Testis (tissue), 2 donors: ENCODE measurements at regions not wholly inside any gene's neighbourhood (a gene's known extent, or its start where the extent isn't known, plus 50 kb on each side); places are given as distances from the start of the nearest gene placed in this dataset.
A peak's percentile ranks its signal among the peaks of the same experiment; 100 is the strongest.

Experiments used
- DNase-seq: peaks from one replicate; pipeline ENCODE4 v3.0.0-alpha.2; 2019
- H3K27ac ChIP-seq, 2 donors: fragments of 200-600 bp; sonication (generic); one replicate each; pipeline ENCODE4 v1.5.1; 2019
- H3K27me3 ChIP-seq: fragments of 200-600 bp; sonication (generic); one replicate; pipeline ENCODE4 v1.5.1; 2019
- H3K36me3 ChIP-seq: fragments of 200-600 bp; sonication (generic); one replicate; pipeline ENCODE4 v1.5.1; 2017; ENCODE audit warnings: low read depth; ENCODE audit errors: missing control alignments
- H3K4me1 ChIP-seq: fragments of 200-600 bp; sonication (generic); one replicate; pipeline ENCODE4 v1.5.1; 2019
- H3K4me3 ChIP-seq, 2 donors: fragments of 200-600 bp; sonication (generic); one replicate each; pipeline ENCODE4 v1.5.1; 2017 to 2019
- H3K9me3 ChIP-seq: fragments of 200-600 bp; sonication (generic); one replicate; pipeline ENCODE4 v1.5.1; 2017
- POLR2A ChIP-seq: fragments of 450-650 bp; IDR thresholded peaks from one replicate; pipeline ENCODE4 v1.6.1; 2017; ENCODE audit warnings: antibody characterized with exemption, mild to moderate bottlenecking, moderate library complexity
- WGBS, 2 donors: methylation state at CpG; one replicate each; pipeline ENCODE4 v1.1.5; 2018; 5-methylcytosine and 5-hydroxymethylcytosine counted together
- intact Hi-C: fragments of 100-400 bp; cut with DNase I; formaldehyde crosslinking; loops from one replicate; pipeline ENCODE4 v1.15.1; 2023; ENCODE audit warnings: low total_unique reads
- TF ChIP-seq, protein P1 (sequence below), 3 experiments: fragments of 450-650 bp in 2 of 3; fragments of 200-600 bp in 1 of 3; sonication (generic) in 1 of 3; IDR thresholded peaks; one replicate each; pipeline ENCODE4 v1.5.1; 2016 to 2019; ENCODE audit warnings: antibody characterized with exemption in 3 of 3, mild to moderate bottlenecking in 2 of 3, moderate library complexity in 1 of 3

DNA sequence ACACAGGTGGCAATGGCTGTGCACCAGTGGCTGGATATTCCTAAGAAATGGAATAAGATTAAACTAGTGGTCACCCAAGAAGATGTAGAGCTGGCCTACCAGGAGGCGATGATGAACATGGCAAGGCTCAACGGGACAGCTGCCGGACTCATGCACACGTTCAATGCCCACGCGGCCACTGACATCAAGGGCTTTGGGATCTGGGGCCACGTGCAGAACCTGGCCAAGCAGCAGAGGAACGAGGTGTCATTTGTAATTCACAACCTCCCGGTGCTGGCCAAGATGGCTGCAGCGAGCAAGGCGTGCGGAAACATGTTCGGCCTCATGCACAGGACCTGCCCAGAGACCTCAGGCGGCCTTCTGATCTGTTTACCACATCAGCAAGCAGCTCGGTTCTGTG lies 190.8 kb downstream of the FTCDNL1 start:
- TF ChIP-seq POLR2A: no peak
- TF ChIP-seq, protein P1, sequence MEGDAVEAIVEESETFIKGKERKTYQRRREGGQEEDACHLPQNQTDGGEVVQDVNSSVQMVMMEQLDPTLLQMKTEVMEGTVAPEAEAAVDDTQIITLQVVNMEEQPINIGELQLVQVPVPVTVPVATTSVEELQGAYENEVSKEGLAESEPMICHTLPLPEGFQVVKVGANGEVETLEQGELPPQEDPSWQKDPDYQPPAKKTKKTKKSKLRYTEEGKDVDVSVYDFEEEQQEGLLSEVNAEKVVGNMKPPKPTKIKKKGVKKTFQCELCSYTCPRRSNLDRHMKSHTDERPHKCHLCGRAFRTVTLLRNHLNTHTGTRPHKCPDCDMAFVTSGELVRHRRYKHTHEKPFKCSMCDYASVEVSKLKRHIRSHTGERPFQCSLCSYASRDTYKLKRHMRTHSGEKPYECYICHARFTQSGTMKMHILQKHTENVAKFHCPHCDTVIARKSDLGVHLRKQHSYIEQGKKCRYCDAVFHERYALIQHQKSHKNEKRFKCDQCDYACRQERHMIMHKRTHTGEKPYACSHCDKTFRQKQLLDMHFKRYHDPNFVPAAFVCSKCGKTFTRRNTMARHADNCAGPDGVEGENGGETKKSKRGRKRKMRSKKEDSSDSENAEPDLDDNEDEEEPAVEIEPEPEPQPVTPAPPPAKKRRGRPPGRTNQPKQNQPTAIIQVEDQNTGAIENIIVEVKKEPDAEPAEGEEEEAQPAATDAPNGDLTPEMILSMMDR (IDR thresholded peaks at IDR 0.05): no peak
- Histone ChIP-seq H3K9me3 (no peaks in the 10 kb centered on the region), H3K36me3 (no peaks in the 10 kb centered on the region), H3K27ac (no peak overlapping the region), H3K27me3 (no peaks in the 10 kb centered on the region), H3K4me1 (no peaks in the 10 kb centered on the region), H3K4me3 (peak overlapping the region; percentile 8 to 41)
- WGBS, 2 donors: 45 to 82% methylated on average over 8 to 15 of the region's 15 CpGs
- no peak for DNase-seq
- intact Hi-C loops: no loop called here

DNA sequence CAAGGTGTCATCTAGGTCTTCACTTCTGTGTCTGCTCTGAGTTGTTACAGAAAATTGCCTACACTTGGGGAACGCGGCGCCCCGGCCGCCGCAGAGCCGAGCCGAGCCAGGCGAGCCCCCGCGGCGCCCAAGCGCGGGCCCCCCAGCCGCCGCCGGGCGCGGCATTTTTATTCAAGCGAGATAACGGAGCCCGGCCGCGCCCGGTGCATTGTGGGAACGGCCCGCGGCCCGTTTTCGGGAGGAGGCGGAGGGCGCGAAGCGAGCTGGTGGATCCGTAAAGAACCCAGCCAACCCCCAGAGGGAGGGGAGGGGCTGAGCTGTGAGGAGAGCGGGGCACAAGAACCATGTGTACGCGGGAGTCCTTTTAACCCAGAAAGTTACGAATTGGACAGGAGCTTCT lies 191.8 kb downstream of the FTCDNL1 start:
- intact Hi-C loops: no loop called here
- H3K9me3 ChIP-seq: no peaks in the 10 kb centered on the region
- TF ChIP-seq, protein P1 (IDR thresholded peaks at IDR 0.05): no peak
- no peak for TF ChIP-seq POLR2A
- DNase-seq: peak; percentile 59
- no peak overlapping the region for H3K27ac ChIP-seq
- no peaks in the 10 kb centered on the region for H3K4me1 ChIP-seq
- 2 to 6% methylated on average over 7 to 39 of the region's 39 CpGs for WGBS, 2 donors
- H3K36me3 ChIP-seq: no peaks in the 10 kb centered on the region
- peak overlapping the region; percentile 18 to 41 for H3K4me3 ChIP-seq
- H3K27me3 ChIP-seq: no peaks in the 10 kb centered on the region

DNA sequence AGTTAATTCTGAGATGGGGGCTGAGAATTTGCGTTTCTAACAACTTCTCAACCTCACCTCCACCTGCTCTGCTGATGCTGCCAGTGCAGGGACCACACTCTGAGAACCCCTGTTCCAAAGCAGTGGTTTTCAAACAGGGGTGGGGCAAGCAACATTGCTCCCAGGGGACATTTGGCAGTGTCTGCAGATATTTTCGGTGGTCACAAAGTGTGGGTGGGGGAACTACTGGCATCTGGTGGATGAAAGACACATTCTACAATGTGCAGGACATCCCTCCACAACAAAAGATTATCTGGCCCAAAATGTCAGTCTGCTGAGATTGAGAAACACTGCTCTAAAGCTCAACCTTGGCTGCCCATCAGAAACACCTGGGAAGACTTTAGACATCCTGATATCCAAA lies 188.7 kb upstream of the SATB2 start:
- 74 to 78% methylated on average over 2 of the region's 2 CpGs for WGBS, 2 donors
- Histone ChIP-seq H3K9me3 (no peaks in the 10 kb centered on the region), H3K4me3 (no peak overlapping the region), H3K27me3 (no peaks in the 10 kb centered on the region), H3K4me1 (no peaks in the 10 kb centered on the region), H3K27ac (no peak overlapping the region), H3K36me3 (no peaks in the 10 kb centered on the region)
- DNase-seq: no peak
- intact Hi-C loops: no loop called here
- TF ChIP-seq, protein P1 (IDR thresholded peaks at IDR 0.05): no peak
- no peak for TF ChIP-seq POLR2A

DNA sequence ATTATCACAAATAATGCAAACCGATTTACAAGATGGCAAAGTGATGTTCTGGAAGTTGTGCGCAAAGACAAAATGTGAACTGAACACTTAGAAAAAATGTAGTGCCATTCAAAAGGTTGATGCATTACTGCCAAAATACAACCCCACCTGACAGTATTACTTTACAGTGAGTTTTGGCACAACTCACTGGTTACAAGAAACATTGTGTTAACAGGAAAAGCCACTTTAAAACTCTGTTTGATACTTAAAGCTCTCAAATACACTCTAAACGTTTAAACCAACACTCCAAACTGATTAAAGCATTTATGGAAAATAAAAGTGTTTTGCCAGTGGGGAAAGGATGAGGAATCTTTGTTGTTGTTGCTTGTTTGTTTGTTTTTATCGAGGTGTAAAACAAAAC lies 173.4 kb upstream of the SATB2 start:
- Histone ChIP-seq H3K27ac (no peak overlapping the region), H3K9me3 (no peaks in the 10 kb centered on the region), H3K36me3 (no peaks in the 10 kb centered on the region), H3K27me3 (no peaks in the 10 kb centered on the region), H3K4me1 (no peaks in the 10 kb centered on the region), H3K4me3 (no peak overlapping the region)
- WGBS, 2 donors: 67 to 70% methylated on average over 4 of the region's 4 CpGs
- no peak for TF ChIP-seq POLR2A
- TF ChIP-seq, protein P1 (IDR thresholded peaks at IDR 0.05): no peak
- intact Hi-C loops: no loop called here
- DNase-seq: no peak

DNA sequence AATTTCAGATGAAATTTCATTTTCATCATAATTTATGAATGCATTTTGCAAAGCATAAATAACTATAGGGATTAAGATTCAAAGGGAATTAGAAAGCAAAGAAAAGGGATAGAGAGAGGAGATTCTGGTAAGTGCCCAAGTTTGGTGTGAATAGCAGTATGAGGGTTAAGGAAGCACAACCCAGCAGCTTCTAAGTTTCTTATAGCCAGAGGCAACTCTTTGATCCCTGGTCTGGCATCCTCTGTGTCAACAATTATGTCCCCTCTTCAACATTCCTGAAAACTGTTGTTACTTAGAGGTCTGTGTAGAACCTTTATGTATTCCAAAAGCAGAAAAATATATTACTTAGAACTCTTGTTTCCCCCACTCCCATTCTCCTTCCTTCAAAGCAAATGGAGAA lies 171.6 kb upstream of the SATB2 start:
- intact Hi-C loops: no loop called here
- no peak for DNase-seq
- Histone ChIP-seq H3K4me3 (no peak overlapping the region), H3K9me3 (no peaks in the 10 kb centered on the region), H3K4me1 (no peaks in the 10 kb centered on the region), H3K27ac (no peak overlapping the region), H3K27me3 (no peaks in the 10 kb centered on the region), H3K36me3 (no peaks in the 10 kb centered on the region)
- TF ChIP-seq, protein P1 (IDR thresholded peaks at IDR 0.05): no peak
- no peak for TF ChIP-seq POLR2A
